ENCODE measurements at regions not wholly inside any gene's neighbourhood (a gene's known extent, or its start where the extent isn't known, plus 50 kb on each side); places are given as distances from the start of the nearest gene placed in this dataset.

DNA sequence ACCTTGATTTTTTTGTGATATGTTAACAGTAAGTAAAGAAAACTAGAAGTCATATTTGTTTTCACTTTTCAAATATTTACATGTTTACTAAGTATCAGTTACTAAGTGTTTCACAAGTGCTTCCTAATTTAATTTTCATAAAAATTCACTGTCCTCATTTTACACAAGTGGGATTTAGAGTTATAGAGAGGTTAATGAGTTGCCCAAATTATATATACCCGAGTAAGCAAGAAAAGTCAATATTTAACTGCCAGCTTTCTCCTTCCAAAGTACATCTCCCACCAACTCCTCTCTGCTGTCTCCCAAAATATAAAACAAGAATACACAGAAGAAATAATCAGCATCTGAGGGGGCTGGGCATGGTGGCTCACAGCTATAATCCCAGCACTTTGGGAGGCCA is 896.7 kb upstream of the ANO3 start:
- no peak for TF ChIP-seq CTCF (IDR thresholded peaks at IDR 0.05; ENCODE audit: insufficient read depth, low read length)
- TF ChIP-seq, protein P1, sequence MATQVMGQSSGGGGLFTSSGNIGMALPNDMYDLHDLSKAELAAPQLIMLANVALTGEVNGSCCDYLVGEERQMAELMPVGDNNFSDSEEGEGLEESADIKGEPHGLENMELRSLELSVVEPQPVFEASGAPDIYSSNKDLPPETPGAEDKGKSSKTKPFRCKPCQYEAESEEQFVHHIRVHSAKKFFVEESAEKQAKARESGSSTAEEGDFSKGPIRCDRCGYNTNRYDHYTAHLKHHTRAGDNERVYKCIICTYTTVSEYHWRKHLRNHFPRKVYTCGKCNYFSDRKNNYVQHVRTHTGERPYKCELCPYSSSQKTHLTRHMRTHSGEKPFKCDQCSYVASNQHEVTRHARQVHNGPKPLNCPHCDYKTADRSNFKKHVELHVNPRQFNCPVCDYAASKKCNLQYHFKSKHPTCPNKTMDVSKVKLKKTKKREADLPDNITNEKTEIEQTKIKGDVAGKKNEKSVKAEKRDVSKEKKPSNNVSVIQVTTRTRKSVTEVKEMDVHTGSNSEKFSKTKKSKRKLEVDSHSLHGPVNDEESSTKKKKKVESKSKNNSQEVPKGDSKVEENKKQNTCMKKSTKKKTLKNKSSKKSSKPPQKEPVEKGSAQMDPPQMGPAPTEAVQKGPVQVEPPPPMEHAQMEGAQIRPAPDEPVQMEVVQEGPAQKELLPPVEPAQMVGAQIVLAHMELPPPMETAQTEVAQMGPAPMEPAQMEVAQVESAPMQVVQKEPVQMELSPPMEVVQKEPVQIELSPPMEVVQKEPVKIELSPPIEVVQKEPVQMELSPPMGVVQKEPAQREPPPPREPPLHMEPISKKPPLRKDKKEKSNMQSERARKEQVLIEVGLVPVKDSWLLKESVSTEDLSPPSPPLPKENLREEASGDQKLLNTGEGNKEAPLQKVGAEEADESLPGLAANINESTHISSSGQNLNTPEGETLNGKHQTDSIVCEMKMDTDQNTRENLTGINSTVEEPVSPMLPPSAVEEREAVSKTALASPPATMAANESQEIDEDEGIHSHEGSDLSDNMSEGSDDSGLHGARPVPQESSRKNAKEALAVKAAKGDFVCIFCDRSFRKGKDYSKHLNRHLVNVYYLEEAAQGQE (IDR thresholded peaks at IDR 0.05; ENCODE audit: insufficient replicate concordance, low read depth) = no peak
- TF ChIP-seq GABPA (IDR thresholded peaks at IDR 0.05; ENCODE audit: low read depth) = no peak
- no peak for TF ChIP-seq POLR2AphosphoS5 (IDR thresholded peaks at IDR 0.05; ENCODE audit: low read depth)
- TF ChIP-seq SPI1 (IDR thresholded peaks at IDR 0.05; ENCODE audit: borderline replicate concordance, low read depth) = no peak
